Right lobe of liver (tissue), 4 donors: ENCODE measurements at regions not wholly inside any gene's neighbourhood (a gene's known extent, or its start where the extent isn't known, plus 50 kb on each side); places are given as distances from the start of the nearest gene placed in this dataset.

ENCODE experiments used
- POLR2A ChIP-seq: fragments of 450-650 bp; IDR thresholded peaks from one replicate; pipeline ENCODE4 v1.6.1; 2017; ENCODE audit warnings: antibody characterized with exemption, mild to moderate bottlenecking
- TF ChIP-seq, protein P1 (sequence below), 4 donors: fragments of 200-600 bp in 3 of 4; fragments of 450-650 bp in 1 of 4; IDR thresholded peaks; one replicate each; pipeline versions ENCODE4 v1.5.1 to v1.8.0; 2016 to 2022; ENCODE audit warnings: antibody characterized with exemption in 4 of 4, mild to moderate bottlenecking in 2 of 4
- donor health status: DM: no; HTN: no; CAD: no.
- donor health status: DM: no; HTN: no; CAD: no.
- donor health status: DM: no; HTN: yes; CAD: no.

DNA sequence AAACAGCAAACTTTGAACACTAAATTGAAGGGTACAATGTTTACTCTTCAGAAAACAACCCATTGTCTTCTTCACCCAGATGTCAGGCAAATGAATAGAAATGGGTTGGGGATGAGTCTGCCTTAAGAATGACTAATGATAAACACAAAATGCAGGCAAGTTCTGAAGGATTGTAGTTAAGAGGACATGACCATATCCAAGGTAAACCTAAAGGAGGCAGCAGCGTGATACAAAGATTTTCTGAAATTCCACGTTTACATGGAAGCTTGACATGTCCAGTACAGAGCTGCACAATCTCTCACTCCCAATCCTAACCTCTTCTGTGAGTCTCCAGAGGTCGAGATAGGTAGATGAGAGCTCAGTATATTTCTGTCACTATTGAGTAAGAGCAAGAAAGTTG lies 1263.2 kb upstream of the CDH6 start:
- TF ChIP-seq, protein P1, sequence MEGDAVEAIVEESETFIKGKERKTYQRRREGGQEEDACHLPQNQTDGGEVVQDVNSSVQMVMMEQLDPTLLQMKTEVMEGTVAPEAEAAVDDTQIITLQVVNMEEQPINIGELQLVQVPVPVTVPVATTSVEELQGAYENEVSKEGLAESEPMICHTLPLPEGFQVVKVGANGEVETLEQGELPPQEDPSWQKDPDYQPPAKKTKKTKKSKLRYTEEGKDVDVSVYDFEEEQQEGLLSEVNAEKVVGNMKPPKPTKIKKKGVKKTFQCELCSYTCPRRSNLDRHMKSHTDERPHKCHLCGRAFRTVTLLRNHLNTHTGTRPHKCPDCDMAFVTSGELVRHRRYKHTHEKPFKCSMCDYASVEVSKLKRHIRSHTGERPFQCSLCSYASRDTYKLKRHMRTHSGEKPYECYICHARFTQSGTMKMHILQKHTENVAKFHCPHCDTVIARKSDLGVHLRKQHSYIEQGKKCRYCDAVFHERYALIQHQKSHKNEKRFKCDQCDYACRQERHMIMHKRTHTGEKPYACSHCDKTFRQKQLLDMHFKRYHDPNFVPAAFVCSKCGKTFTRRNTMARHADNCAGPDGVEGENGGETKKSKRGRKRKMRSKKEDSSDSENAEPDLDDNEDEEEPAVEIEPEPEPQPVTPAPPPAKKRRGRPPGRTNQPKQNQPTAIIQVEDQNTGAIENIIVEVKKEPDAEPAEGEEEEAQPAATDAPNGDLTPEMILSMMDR (IDR thresholded peaks at IDR 0.05), result no peak
- TF ChIP-seq POLR2A, result no peak
